PC-9 (cell line): ENCODE measurements at regions not wholly inside any gene's neighbourhood (a gene's known extent, or its start where the extent isn't known, plus 50 kb on each side); places are given as distances from the start of the nearest gene placed in this dataset.

Source experiments
- BruUV-seq: library from RNA; stranded (reverse); fragments of 400-500 nt; replicated peaks from 2 replicates; lab custom pipeline; 2021; lab: Mats Ljungman, UMichigan
- CTCF ChIA-PET: fragments of 300-600 bp; sonication (Branson Sonifier 250); formaldehyde crosslinking; loops from one replicate; lab custom pipeline; 2022; ENCODE audit warnings: antibody characterized with exemption; lab: Charles Lee
- POLR2A ChIA-PET: fragments of 300-600 bp; sonication (Branson Sonifier 250); formaldehyde crosslinking; loops from one replicate; lab custom pipeline; 2022; ENCODE audit warnings: antibody characterized with exemption; ENCODE audit not compliant: unreplicated experiment; lab: Charles Lee
- DNase-seq, 2 experiments: peaks; one replicate each; pipeline versions ENCODE4 v3.0.0 to v3.0.0-alpha.2; 2015 to 2022; ENCODE audit warnings: mixed read lengths in 1 of 2
- H2AFZ ChIP-seq: fragments of 200-600 bp; sonication (generic); 2 replicates; pipeline ENCODE4 v1.8.1; 2017; ENCODE audit warnings: antibody characterized with exemption
- H3F3A ChIP-seq: fragments of 200-600 bp; sonication (generic); 2 replicates; pipeline ENCODE4 v1.8.1; 2017; ENCODE audit warnings: antibody characterized with exemption, mild to moderate bottlenecking, low read depth; ENCODE audit not compliant: insufficient read depth
- H3K27ac ChIP-seq: fragments of 200-600 bp; sonication (generic); 2 replicates; pipeline ENCODE4 v1.6.1; 2016; ENCODE audit warnings: mixed run types
- H3K27me3 ChIP-seq: fragments of 200-600 bp; sonication (generic); 2 replicates; pipeline ENCODE4 v1.6.1; 2016; ENCODE audit warnings: low read depth, mixed run types; ENCODE audit not compliant: insufficient read depth
- H3K36me3 ChIP-seq: fragments of 200-600 bp; sonication (generic); 2 replicates; pipeline ENCODE4 v1.6.1; 2016; ENCODE audit warnings: low read depth, mixed run types
- H3K4me1 ChIP-seq: fragments of 200-600 bp; sonication (generic); replicated peaks from 2 replicates; pipeline ENCODE4 v1.6.1; 2016; ENCODE audit warnings: mixed run types; ENCODE audit not compliant: insufficient read depth
- H3K4me2 ChIP-seq: fragments of 200-600 bp; sonication (generic); 2 replicates; pipeline ENCODE4 v1.6.1; 2017; ENCODE audit warnings: mixed run types
- H3K4me3 ChIP-seq: fragments of 200-600 bp; sonication (generic); 2 replicates; pipeline ENCODE4 v1.6.1; 2016; ENCODE audit warnings: mixed run types
- H3K79me2 ChIP-seq: fragments of 200-600 bp; sonication (generic); 2 replicates; pipeline ENCODE4 v1.6.1; 2017; ENCODE audit warnings: low read depth, mixed run types
- H3K9me2 ChIP-seq: fragments of 200-600 bp; sonication (generic); 2 replicates; pipeline ENCODE4 v1.8.1; 2017; ENCODE audit warnings: mild to moderate bottlenecking; ENCODE audit not compliant: insufficient read depth
- H3K9me3 ChIP-seq: fragments of 200-600 bp; sonication (generic); 2 replicates; pipeline ENCODE4 v1.8.1; 2016; ENCODE audit warnings: low read depth; ENCODE audit not compliant: insufficient read depth
- H4K20me1 ChIP-seq: fragments of 200-600 bp; sonication (generic); 2 replicates; pipeline ENCODE4 v1.8.1; 2017; ENCODE audit not compliant: insufficient read depth
- EZH2 ChIP-seq: fragments of 200-600 bp; sonication (generic); IDR thresholded peaks from 2 replicates; pipeline ENCODE4 v1.8.0; 2017; ENCODE audit warnings: antibody characterized with exemption, low read depth
- intact Hi-C: fragments of 100-400 bp; cut with micrococcal nuclease; formaldehyde crosslinking; loops from one replicate; pipeline ENCODE4 v1.10.0; 2022; ENCODE audit not compliant: unreplicated experiment
- TF ChIP-seq, protein P1 (sequence below): fragments of 200-600 bp; sonication (generic); conservative IDR thresholded peaks from 2 replicates; pipeline ENCODE4 v1.6.1; 2017; ENCODE audit warnings: mixed run types, antibody characterized with exemption, mild to moderate bottlenecking, moderate library complexity

DNA sequence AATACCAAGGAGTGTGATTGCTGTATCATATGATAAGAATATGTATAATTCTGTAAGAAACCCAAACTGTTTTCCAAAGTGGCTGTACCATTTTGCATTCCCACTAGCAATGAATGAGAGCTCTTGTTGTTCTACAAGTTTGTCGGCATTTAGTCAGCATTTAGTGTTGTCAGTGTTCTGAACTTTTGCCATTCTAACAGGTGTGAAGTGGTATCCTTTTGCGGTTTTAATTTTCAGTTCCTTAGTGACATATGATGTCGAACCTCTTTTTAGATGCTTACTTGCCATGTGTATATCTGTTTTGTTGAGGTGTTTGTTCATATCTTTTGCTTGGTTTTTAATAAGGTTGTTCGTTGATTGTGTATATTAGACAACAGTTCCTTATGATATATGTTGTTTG is 296.3 kb upstream of the IZUMO3 start:
- intact Hi-C loops, result no loop called here
- Histone ChIP-seq H3K36me3 (no peaks in the 10 kb centered on the region), H3F3A (no peaks in the 10 kb centered on the region), H4K20me1 (no peaks in the 10 kb centered on the region), H3K79me2 (no peaks in the 10 kb centered on the region), H3K4me1 (no peaks in the 10 kb centered on the region), H3K9me3 (no peaks in the 10 kb centered on the region), H3K27ac (no peak overlapping the region), H3K27me3 (no peaks in the 10 kb centered on the region), H3K4me2 (no peak overlapping the region), H2AFZ (no peak overlapping the region), H3K9me2 (no peaks in the 10 kb centered on the region), H3K4me3 (no peak overlapping the region)
- ChIA-PET CTCF (no interaction called here), POLR2A (no interaction called here)
- TF ChIP-seq, protein P1, sequence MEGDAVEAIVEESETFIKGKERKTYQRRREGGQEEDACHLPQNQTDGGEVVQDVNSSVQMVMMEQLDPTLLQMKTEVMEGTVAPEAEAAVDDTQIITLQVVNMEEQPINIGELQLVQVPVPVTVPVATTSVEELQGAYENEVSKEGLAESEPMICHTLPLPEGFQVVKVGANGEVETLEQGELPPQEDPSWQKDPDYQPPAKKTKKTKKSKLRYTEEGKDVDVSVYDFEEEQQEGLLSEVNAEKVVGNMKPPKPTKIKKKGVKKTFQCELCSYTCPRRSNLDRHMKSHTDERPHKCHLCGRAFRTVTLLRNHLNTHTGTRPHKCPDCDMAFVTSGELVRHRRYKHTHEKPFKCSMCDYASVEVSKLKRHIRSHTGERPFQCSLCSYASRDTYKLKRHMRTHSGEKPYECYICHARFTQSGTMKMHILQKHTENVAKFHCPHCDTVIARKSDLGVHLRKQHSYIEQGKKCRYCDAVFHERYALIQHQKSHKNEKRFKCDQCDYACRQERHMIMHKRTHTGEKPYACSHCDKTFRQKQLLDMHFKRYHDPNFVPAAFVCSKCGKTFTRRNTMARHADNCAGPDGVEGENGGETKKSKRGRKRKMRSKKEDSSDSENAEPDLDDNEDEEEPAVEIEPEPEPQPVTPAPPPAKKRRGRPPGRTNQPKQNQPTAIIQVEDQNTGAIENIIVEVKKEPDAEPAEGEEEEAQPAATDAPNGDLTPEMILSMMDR, result no peak
- TF ChIP-seq EZH2, result no peak
- no peak for DNase-seq
- BruUV-seq, result no TSS peak

DNA sequence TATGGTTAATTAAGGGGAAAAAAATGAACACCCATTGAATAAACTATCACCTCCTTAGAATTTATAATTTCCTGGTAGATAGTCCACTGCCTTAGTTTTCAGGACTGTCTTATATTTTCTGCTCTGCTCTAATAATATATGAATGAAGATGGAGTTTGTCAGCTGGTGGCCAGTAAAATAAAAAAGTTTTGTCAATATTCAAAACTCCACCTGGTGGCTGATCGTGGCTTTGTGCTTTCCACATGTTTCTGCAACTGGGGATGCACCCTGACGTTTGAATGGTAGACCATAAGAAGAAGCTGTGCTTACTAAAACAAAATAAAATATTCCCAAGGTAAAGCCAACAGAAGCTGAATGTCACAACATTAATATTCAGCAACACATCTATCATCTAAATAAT is 286.6 kb upstream of the IZUMO3 start:
- Histone ChIP-seq H3K4me2 (no peak overlapping the region), H3K79me2 (no peaks in the 10 kb centered on the region), H3F3A (no peaks in the 10 kb centered on the region), H3K9me3 (no peaks in the 10 kb centered on the region), H3K36me3 (no peaks in the 10 kb centered on the region), H3K27ac (no peak overlapping the region), H3K4me1 (no peaks in the 10 kb centered on the region), H4K20me1 (no peaks in the 10 kb centered on the region), H3K9me2 (no peaks in the 10 kb centered on the region), H2AFZ (no peak overlapping the region), H3K27me3 (no peaks in the 10 kb centered on the region), H3K4me3 (no peak overlapping the region)
- no peak for TF ChIP-seq EZH2
- TF ChIP-seq, protein P1, result peak; percentile 44; the same call in 1 of the 2 replicates
- CTCF ChIA-PET, result no interaction called here
- DNase-seq, result no peak
- intact Hi-C loops, result no loop called here
- BruUV-seq, result no TSS peak
- POLR2A ChIA-PET, result no interaction called here

DNA sequence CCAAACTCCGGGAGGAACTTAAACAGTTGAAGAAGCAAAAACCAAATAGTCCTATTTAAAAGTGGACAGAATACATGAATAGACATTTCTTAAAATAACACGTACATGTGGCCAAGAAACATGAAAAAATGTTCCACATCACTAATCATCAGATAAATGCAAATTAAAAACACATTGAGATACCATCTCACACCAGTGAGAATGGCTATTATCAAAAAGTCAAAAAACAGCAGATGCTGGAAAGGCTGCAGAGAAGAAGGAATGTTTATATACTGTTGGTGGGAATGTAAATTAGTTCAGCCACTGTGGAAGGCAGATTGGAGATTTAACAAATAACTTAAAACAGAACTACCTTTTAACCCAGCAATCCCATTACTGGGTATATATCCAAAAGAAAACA is 283.0 kb upstream of the IZUMO3 start:
- POLR2A ChIA-PET, result no interaction called here
- Histone ChIP-seq H3K4me3 (no peak overlapping the region), H4K20me1 (no peaks in the 10 kb centered on the region), H3K36me3 (no peaks in the 10 kb centered on the region), H3K27me3 (no peaks in the 10 kb centered on the region), H3K9me3 (no peaks in the 10 kb centered on the region), H3F3A (no peaks in the 10 kb centered on the region), H3K4me1 (no peaks in the 10 kb centered on the region), H3K4me2 (no peak overlapping the region), H3K27ac (no peak overlapping the region), H2AFZ (no peak overlapping the region), H3K79me2 (no peaks in the 10 kb centered on the region), H3K9me2 (no peaks in the 10 kb centered on the region)
- TF ChIP-seq EZH2, result no peak
- TF ChIP-seq, protein P1, result no peak
- intact Hi-C loops, result no loop called here
- CTCF ChIA-PET, result no interaction called here
- BruUV-seq, result no TSS peak
- DNase-seq, result no peak
